H9 (cell line): ENCODE measurements at regions not wholly inside any gene's neighbourhood (a gene's known extent, or its start where the extent isn't known, plus 50 kb on each side); places are given as distances from the start of the nearest gene placed in this dataset.

ENCODE experiments used
- DNase-seq: peaks from one replicate; pipeline ENCODE4 v3.0.0-alpha.2; 2017
- H2AFZ ChIP-seq: one replicate; pipeline ENCODE4 v1.6.1; 2013; ENCODE audit warnings: mild to moderate bottlenecking, low read length, control low read depth, moderate library complexity
- H2AK5ac ChIP-seq: 2 replicates; pipeline ENCODE4 v1.6.1; 2013; ENCODE audit warnings: low read length, control low read depth, mixed read lengths; ENCODE audit not compliant: insufficient read length
- H2BK120ac ChIP-seq: one replicate; pipeline ENCODE4 v1.6.1; 2013; ENCODE audit warnings: low read depth, mild to moderate bottlenecking, low read length, control low read depth, inconsistent platforms; ENCODE audit not compliant: poor library complexity, severe bottlenecking
- H2BK12ac ChIP-seq: 2 replicates; pipeline ENCODE4 v1.6.1; 2013; ENCODE audit warnings: low read length, control low read depth, mixed read lengths, low read depth; ENCODE audit not compliant: insufficient read length
- H2BK15ac ChIP-seq: 2 replicates; pipeline ENCODE4 v1.6.1; 2013; ENCODE audit warnings: low read depth, low read length, control low read depth
- H2BK20ac ChIP-seq: one replicate; pipeline ENCODE4 v1.6.1; 2013; ENCODE audit warnings: low read depth, mild to moderate bottlenecking, low read length, control low read depth, inconsistent platforms; ENCODE audit not compliant: poor library complexity, severe bottlenecking
- H2BK5ac ChIP-seq: 2 replicates; pipeline ENCODE4 v1.6.1; 2013; ENCODE audit warnings: low read length, control low read depth, mixed read lengths; ENCODE audit not compliant: insufficient read length
- H3K14ac ChIP-seq: 2 replicates; pipeline ENCODE4 v1.6.1; 2013; ENCODE audit warnings: low read length, control low read depth; ENCODE audit not compliant: insufficient read depth
- H3K18ac ChIP-seq: 2 replicates; pipeline ENCODE4 v1.6.1; 2013; ENCODE audit warnings: low read depth, mild to moderate bottlenecking, mixed read lengths, low read length, control low read depth; ENCODE audit not compliant: insufficient read length
- H3K23ac ChIP-seq: 2 replicates; pipeline ENCODE4 v1.6.1; 2013; ENCODE audit warnings: low read length, control low read depth, mixed read lengths, low read depth; ENCODE audit not compliant: insufficient read length
- H3K23me2 ChIP-seq: 2 replicates; pipeline ENCODE4 v1.6.1; 2013; ENCODE audit warnings: low read depth, mild to moderate bottlenecking, mixed read lengths, low read length, control low read depth; ENCODE audit not compliant: insufficient read length, poor library complexity, severe bottlenecking
- H3K27ac ChIP-seq: 2 replicates; pipeline ENCODE4 v1.5.1; 2013; ENCODE audit warnings: low read length, control low read depth, mixed read lengths, low read depth; ENCODE audit not compliant: insufficient read length
- H3K27me3 ChIP-seq: 2 replicates; pipeline ENCODE4 v1.6.1; 2013; ENCODE audit warnings: low read length, control low read depth, inconsistent platforms; ENCODE audit not compliant: insufficient read depth
- H3K4ac ChIP-seq: 2 replicates; pipeline ENCODE4 v1.6.1; 2013; ENCODE audit warnings: low read depth, mild to moderate bottlenecking, control low read depth, inconsistent platforms, low read length, moderate library complexity
- H3K4me1 ChIP-seq: 2 replicates; pipeline ENCODE4 v1.6.1; 2013; ENCODE audit warnings: low read length, control low read depth, inconsistent platforms; ENCODE audit not compliant: insufficient read depth
- H3K4me2 ChIP-seq: 2 replicates; pipeline ENCODE4 v1.6.1; 2013; ENCODE audit warnings: low read length, control low read depth, mixed read lengths; ENCODE audit not compliant: insufficient read length, insufficient read depth
- H3K56ac ChIP-seq: 2 replicates; pipeline ENCODE4 v1.6.1; 2013; ENCODE audit warnings: low read depth, mild to moderate bottlenecking, mixed read lengths, low read length, control low read depth; ENCODE audit not compliant: insufficient read length
- H3K79me1 ChIP-seq: 2 replicates; pipeline ENCODE4 v1.6.1; 2013; ENCODE audit warnings: low read depth, mild to moderate bottlenecking, moderate library complexity, low read length, control low read depth, inconsistent platforms; ENCODE audit not compliant: insufficient read depth, poor library complexity, severe bottlenecking
- H3K79me2 ChIP-seq: 2 replicates; pipeline ENCODE4 v1.6.1; 2013; ENCODE audit warnings: low read length, control low read depth, inconsistent platforms; ENCODE audit not compliant: insufficient read depth
- H3K9ac ChIP-seq: 2 replicates; pipeline ENCODE4 v1.6.1; 2013; ENCODE audit warnings: low read length, control low read depth, mixed read lengths; ENCODE audit not compliant: insufficient read length; ENCODE audit errors: extremely low read depth
- H3K9me3 ChIP-seq: one replicate; pipeline ENCODE4 v1.6.1; 2013; ENCODE audit warnings: low read depth, low read length, inconsistent platforms; ENCODE audit not compliant: control insufficient read depth
- H3T11ph ChIP-seq: one replicate; pipeline ENCODE4 v1.6.1; 2013; ENCODE audit warnings: mild to moderate bottlenecking, low read length, control low read depth, inconsistent platforms
- H4K20me1 ChIP-seq: one replicate; pipeline ENCODE4 v1.6.1; 2013; ENCODE audit not compliant: control insufficient read depth, insufficient read length, insufficient read depth
- H4K5ac ChIP-seq: 2 replicates; pipeline ENCODE4 v1.6.1; 2013; ENCODE audit warnings: low read depth, mild to moderate bottlenecking, mixed read lengths, low read length, control low read depth; ENCODE audit not compliant: insufficient read length
- H4K8ac ChIP-seq: replicated peaks from 2 replicates; pipeline ENCODE4 v1.6.1; 2013; ENCODE audit warnings: low read length, control low read depth, mixed read lengths, low read depth; ENCODE audit not compliant: insufficient read length
- H4K91ac ChIP-seq: 2 replicates; pipeline ENCODE4 v1.6.1; 2013; ENCODE audit warnings: low read depth, mild to moderate bottlenecking, moderate library complexity, mixed read lengths, low read length, control low read depth; ENCODE audit not compliant: insufficient read length
- H3K27ac Mint-ChIP-seq, 3 experiments: 2 replicates in 2 of 3; 3 replicates in 1 of 3; pipeline ENCODE4 v1.8.0; 2020 to 2021; ENCODE audit warnings: mixed read lengths in 3 of 3, mild to moderate bottlenecking in 1 of 3, moderate library complexity in 1 of 3
- H3K27me3 Mint-ChIP-seq: 2 replicates; pipeline ENCODE4 v1.8.0; 2021; ENCODE audit warnings: low read depth, mild to moderate bottlenecking, moderate library complexity, mixed read lengths
- H3K36me3 Mint-ChIP-seq, 3 experiments: 2 replicates in 2 of 3; 3 replicates in 1 of 3; pipeline ENCODE4 v1.8.0; 2020 to 2021; ENCODE audit warnings: low read depth in 3 of 3, mixed read lengths in 3 of 3; ENCODE audit not compliant: insufficient read depth in 1 of 3
- H3K4me1 Mint-ChIP-seq, 2 experiments: 2 replicates each; pipeline ENCODE4 v1.8.0; 2020; ENCODE audit warnings: mixed read lengths in 2 of 2
- H3K4me3 Mint-ChIP-seq, 2 experiments: 2 replicates in 1 of 2; 3 replicates in 1 of 2; pipeline ENCODE4 v1.8.0; 2020 to 2021; ENCODE audit warnings: mild to moderate bottlenecking in 2 of 2, mixed read lengths in 2 of 2, moderate library complexity in 1 of 2
- H3K9me3 Mint-ChIP-seq, 2 experiments: 2 replicates in 1 of 2; 3 replicates in 1 of 2; pipeline ENCODE4 v1.8.0; 2020; ENCODE audit warnings: mild to moderate bottlenecking in 2 of 2, mixed read lengths in 2 of 2, moderate library complexity in 1 of 2
- TF ChIP-seq, protein P1 (sequence below): fragments of 200-600 bp; sonication (generic); conservative IDR thresholded peaks from 3 replicates; pipeline ENCODE4 v1.8.0; 2021; ENCODE audit warnings: antibody characterized with exemption, mild to moderate bottlenecking

DNA sequence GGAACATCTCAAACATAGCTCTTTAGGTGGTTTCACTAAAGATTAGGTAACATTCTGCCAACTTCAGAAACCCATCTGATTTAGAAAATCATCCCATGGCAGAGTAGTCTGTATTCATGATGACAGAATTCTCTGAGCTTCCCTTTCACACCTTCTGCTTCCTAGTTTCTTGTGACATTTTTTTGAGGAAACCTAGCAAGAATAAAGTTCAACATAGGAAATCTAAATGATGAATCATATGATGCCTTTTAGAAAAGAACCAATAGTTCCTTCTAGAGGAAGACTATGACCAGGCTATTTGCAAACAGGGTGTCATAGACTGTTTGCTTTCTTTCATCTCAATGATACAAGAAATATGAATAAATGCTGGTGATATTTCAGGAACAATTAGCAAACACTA lies 49.8 kb upstream of the CAMK2D start:
- H2BK15ac ChIP-seq: no peak overlapping the region
- no peak overlapping the region for H2AFZ ChIP-seq
- H3K9ac ChIP-seq: no peak overlapping the region
- no peak overlapping the region for H2AK5ac ChIP-seq
- no peak overlapping the region for H3K27ac ChIP-seq
- no peak overlapping the region for H2BK5ac ChIP-seq
- H3K79me2 ChIP-seq: no peaks in the 10 kb centered on the region
- H4K91ac ChIP-seq: no peak overlapping the region
- no peak overlapping the region for H4K5ac ChIP-seq
- H3K27me3 ChIP-seq: no peaks in the 10 kb centered on the region
- H3K4ac ChIP-seq: no peak overlapping the region
- Mint-ChIP-seq H3K4me3 (no peak overlapping the region), H3K27me3 (no peaks in the 10 kb centered on the region), H3K4me1 (no peaks in the 10 kb centered on the region), H3K36me3 (no peaks in the 10 kb centered on the region), H3K9me3 (no peaks in the 10 kb centered on the region), H3K27ac (no peak overlapping the region)
- H3K79me1 ChIP-seq: no peaks in the 10 kb centered on the region
- no peak overlapping the region for H3K23ac ChIP-seq
- H3K56ac ChIP-seq: no peak overlapping the region
- H3T11ph ChIP-seq: no peak overlapping the region
- no peak overlapping the region for H4K8ac ChIP-seq
- H3K4me2 ChIP-seq: no peak overlapping the region
- no peaks in the 10 kb centered on the region for H3K23me2 ChIP-seq
- H2BK120ac ChIP-seq: no peak overlapping the region
- no peak for DNase-seq
- H3K9me3 ChIP-seq: no peaks in the 10 kb centered on the region
- no peaks in the 10 kb centered on the region for H4K20me1 ChIP-seq
- H3K18ac ChIP-seq: no peak overlapping the region
- H2BK12ac ChIP-seq: no peak overlapping the region
- TF ChIP-seq, protein P1, sequence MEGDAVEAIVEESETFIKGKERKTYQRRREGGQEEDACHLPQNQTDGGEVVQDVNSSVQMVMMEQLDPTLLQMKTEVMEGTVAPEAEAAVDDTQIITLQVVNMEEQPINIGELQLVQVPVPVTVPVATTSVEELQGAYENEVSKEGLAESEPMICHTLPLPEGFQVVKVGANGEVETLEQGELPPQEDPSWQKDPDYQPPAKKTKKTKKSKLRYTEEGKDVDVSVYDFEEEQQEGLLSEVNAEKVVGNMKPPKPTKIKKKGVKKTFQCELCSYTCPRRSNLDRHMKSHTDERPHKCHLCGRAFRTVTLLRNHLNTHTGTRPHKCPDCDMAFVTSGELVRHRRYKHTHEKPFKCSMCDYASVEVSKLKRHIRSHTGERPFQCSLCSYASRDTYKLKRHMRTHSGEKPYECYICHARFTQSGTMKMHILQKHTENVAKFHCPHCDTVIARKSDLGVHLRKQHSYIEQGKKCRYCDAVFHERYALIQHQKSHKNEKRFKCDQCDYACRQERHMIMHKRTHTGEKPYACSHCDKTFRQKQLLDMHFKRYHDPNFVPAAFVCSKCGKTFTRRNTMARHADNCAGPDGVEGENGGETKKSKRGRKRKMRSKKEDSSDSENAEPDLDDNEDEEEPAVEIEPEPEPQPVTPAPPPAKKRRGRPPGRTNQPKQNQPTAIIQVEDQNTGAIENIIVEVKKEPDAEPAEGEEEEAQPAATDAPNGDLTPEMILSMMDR: no peak
- no peak overlapping the region for H3K14ac ChIP-seq
- no peaks in the 10 kb centered on the region for H3K4me1 ChIP-seq
- no peak overlapping the region for H2BK20ac ChIP-seq
